H1 (cell line): ENCODE measurements at regions not wholly inside any gene's neighbourhood (a gene's known extent, or its start where the extent isn't known, plus 50 kb on each side); places are given as distances from the start of the nearest gene placed in this dataset.

Source experiments
- RFX5 ChIP-seq: IDR thresholded peaks from 2 replicates; pipeline ENCODE4 v1.6.1; 2011; ENCODE audit warnings: low read depth, low read length, improper control_type of control experiment, borderline replicate concordance
- TF ChIP-seq, protein P1 (sequence below), 3 experiments: IDR thresholded peaks; 1 replicate in 2 of 3; 2 replicates in 1 of 3; pipeline versions ENCODE4 v1.5.1 to v1.6.1; 2011; ENCODE audit warnings: low read length in 3 of 3, mild to moderate bottlenecking in 3 of 3, inconsistent platforms in 2 of 3, low read depth in 1 of 3, moderate library complexity in 1 of 3; ENCODE audit not compliant: insufficient read depth in 1 of 3; ENCODE audit errors: control extremely low read depth in 1 of 3

GRCh38 chr14:46582826-46583225 is 68.8 kb downstream of the RPL10L start:
- TF ChIP-seq RFX5: no peak
- TF ChIP-seq, protein P1, sequence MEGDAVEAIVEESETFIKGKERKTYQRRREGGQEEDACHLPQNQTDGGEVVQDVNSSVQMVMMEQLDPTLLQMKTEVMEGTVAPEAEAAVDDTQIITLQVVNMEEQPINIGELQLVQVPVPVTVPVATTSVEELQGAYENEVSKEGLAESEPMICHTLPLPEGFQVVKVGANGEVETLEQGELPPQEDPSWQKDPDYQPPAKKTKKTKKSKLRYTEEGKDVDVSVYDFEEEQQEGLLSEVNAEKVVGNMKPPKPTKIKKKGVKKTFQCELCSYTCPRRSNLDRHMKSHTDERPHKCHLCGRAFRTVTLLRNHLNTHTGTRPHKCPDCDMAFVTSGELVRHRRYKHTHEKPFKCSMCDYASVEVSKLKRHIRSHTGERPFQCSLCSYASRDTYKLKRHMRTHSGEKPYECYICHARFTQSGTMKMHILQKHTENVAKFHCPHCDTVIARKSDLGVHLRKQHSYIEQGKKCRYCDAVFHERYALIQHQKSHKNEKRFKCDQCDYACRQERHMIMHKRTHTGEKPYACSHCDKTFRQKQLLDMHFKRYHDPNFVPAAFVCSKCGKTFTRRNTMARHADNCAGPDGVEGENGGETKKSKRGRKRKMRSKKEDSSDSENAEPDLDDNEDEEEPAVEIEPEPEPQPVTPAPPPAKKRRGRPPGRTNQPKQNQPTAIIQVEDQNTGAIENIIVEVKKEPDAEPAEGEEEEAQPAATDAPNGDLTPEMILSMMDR (IDR thresholded peaks at IDR 0.05; ENCODE audit: control extremely low read depth in 1 of 3, insufficient read depth in 1 of 3, low read depth in 1 of 3, low read length in 3 of 3): no peak
